ENCODE measurements at regions not wholly inside any gene's neighbourhood (a gene's known extent, or its start where the extent isn't known, plus 50 kb on each side); places are given as distances from the start of the nearest gene placed in this dataset.

DNA sequence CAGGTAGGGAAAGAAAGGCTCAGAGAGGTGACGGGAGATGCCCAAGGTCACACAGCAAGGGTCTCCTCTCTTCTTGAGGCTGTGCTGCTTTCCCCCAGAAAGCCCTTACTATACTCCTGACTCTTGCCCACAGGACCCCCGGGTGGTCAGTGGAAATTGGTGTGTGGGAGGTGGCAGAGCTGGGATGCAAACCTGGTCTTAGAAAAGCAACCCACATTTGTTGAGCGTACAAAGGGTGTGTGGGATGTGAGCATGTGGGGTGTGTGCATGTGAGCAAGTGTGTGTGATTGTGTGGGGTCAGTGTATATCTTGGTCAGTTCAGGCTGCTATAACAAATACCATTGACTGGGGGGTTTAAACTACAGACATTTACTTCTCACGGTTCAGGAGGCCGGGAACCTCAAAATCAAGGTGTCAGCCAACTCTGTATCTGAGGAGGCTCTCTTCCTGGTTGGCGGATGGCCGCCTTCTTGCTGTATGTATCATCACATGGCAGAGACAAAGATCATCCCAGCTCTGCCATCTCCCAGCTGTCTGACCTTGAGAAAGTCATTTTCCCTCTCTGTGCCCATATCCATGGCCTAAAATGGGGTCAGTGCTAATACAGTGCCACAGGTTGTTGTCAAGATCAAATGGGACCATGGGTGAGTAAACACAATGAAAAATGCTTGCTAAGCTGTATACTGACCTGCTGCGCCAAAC is 268.5 kb downstream of the PTPRU start:
- DNase-seq (ENCODE audit: low read depth), result no peak
- no peak for TF ChIP-seq CTCF (IDR thresholded peaks at IDR 0.05; ENCODE audit: low read length, missing control alignments)
- H3K4me3 ChIP-seq (replicated peaks; ENCODE audit: low read depth, low read length), result no peak overlapping the region

DNA sequence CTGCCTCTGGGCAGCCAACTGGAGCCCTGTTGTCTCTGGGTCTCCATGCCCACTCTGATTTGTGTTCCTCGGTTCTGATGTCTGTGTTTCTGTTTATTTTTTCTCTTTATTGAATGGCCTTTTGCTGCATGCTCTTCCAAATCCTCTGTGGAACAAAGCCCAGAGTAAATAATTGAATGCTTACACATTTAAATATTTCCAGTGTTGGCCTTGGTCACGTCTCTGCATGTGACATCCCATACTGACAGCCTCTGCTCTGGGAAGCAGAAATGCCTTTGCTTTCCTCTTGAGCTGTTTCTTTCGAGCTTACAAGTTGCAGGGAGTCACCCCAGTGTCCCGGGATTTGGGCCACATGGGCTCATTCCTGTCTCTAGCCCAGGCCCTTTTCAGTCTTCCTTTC is 267.9 kb downstream of the PTPRU start:
- H3K4me3 ChIP-seq (replicated peaks; ENCODE audit: low read depth, low read length), result no peak overlapping the region
- no peak for TF ChIP-seq CTCF (IDR thresholded peaks at IDR 0.05; ENCODE audit: low read length, missing control alignments)
- DNase-seq (ENCODE audit: low read depth), result no peak

GRCh38 chr1:29502911-29503840 is 266.9 kb downstream of the PTPRU start:
- no peak for TF ChIP-seq CTCF (IDR thresholded peaks at IDR 0.05; ENCODE audit: low read length, missing control alignments)
- H3K4me3 ChIP-seq (replicated peaks; ENCODE audit: low read depth, low read length), result no peak overlapping the region
- DNase-seq (ENCODE audit: low read depth), result no peak

- no peak overlapping the region for H3K4me3 ChIP-seq (replicated peaks; ENCODE audit: low read depth, low read length)
- no peak for TF ChIP-seq CTCF (IDR thresholded peaks at IDR 0.05; ENCODE audit: low read length, missing control alignments)
- DNase-seq (ENCODE audit: low read depth), result no peak
Measured at GRCh38 chr1:29502225-29502910, 266.0 kb downstream of the PTPRU start.

DNA sequence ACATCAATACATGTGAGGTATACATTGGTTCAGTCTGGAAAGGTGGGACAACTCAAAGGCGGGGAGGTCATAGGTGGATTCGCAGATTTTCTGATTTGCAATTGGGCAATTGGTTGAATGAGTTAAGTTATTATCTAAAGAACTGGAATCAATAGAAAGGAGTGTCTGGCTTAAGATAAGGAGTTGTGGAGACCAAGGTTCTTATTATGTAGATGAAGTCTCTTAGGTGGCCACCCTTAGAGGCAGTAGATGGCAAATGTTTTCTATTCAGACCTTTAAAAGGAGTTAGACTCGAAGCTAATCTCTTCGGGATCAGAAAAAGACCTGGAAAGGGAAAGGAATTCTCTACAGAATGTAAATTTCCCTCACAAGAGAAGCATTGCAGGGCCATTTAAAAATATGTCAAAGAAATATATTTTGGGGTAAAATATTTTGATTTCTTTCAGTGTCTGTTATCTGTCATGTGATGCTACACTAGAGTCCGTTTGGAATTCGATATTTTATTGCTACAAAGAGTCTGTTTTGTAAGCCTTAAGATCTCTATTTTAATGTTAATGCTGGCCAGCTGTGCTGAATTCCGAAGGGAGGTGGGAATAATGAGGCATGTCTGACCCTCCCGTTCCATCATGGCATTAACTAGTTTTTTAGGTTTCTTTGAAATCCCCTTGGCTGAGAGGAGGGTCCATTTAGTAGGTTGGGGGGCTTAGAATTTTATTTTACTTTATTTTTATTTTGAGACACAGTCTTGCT is 265.1 kb downstream of the PTPRU start:
- H3K4me3 ChIP-seq (replicated peaks; ENCODE audit: low read depth, low read length), result no peak overlapping the region
- TF ChIP-seq CTCF (IDR thresholded peaks at IDR 0.05; ENCODE audit: low read length, missing control alignments), result no peak
- no peak for DNase-seq (ENCODE audit: low read depth)

DNA sequence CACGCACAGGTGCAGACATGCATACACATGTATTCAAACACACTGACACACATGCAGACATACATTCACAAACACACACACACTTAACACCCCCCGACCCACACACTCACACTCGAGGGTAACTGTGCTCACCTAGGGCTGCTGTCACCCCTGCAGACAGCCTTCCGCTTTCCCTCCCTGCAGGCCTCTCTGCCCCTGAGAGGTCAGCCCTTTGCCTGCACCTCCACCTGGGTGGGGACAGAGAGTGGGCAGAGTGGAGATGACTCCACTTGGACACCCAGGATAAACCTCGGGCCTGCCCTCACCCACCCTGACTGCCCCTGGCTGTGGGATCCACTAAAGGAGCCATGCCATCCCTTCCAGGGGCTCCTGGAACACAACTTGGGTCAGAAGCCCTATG is 264.3 kb downstream of the PTPRU start:
- TF ChIP-seq CTCF (IDR thresholded peaks at IDR 0.05; ENCODE audit: low read length, missing control alignments), result no peak
- no peak for DNase-seq (ENCODE audit: low read depth)
- no peak overlapping the region for H3K4me3 ChIP-seq (replicated peaks; ENCODE audit: low read depth, low read length)

Measured in fibroblast of pulmonary artery (primary cell).